ENCODE measurements at regions not wholly inside any gene's neighbourhood (a gene's known extent, or its start where the extent isn't known, plus 50 kb on each side); places are given as distances from the start of the nearest gene placed in this dataset.

GRCh38 chr19:31096935-31097545, 252.2 kb downstream of the TSHZ3 start:
- no peak for DNase-seq (ENCODE audit: low read depth, low spot score)
- H3K27ac ChIP-seq = no peak overlapping the region

- H3K27ac ChIP-seq = no peak overlapping the region
- DNase-seq (ENCODE audit: low read depth, low spot score) = no peak
Observed at GRCh38 chr19:31096062-31096830, 253.0 kb downstream of the TSHZ3 start.

DNA sequence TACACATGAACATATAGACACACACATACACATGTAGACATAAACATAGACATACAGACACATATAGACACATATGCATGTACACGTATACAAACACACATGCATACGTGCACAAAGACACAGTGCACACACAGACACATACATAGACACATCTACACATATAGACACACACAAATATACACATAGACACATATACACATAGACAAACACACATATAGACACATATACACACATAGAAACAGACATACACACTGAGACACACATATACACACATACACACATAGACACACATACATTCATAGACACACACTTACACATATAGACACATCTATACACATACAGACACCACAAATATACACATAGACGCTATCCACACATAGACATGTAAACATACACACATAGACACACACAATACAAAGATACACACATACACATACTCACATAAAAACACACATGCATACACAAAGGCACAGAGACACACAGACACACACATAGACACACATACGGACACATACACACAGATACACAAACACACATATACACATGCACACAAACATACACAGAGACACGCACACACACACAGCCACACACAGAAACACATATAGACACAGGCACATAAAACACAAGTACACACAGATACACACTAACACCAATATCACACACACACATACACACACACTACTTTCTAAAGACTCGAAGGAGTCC, 254.0 kb downstream of the TSHZ3 start:
- no peak overlapping the region for H3K27ac ChIP-seq
- DNase-seq (ENCODE audit: low read depth, low spot score) = no peak

DNA sequence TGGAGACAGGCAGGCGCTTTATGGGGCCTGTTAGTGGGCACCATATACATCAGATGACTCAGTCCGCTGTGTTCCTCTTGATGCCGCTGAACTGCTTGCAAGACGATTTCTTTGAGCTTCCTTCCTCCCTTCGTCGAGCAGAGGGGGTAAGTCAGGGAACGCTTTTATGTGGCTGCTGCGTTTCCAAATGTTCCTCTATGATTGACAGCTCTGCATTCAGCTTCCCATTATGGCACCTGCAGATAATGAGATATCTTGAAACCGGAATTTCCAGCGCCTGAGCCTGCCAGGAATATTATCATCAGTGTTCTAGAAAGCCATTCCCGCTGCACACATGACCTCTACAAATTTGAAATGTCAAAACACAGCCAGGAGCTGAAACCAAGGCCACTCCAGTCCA, 257.0 kb downstream of the TSHZ3 start:
- H3K27ac ChIP-seq = no peak overlapping the region
- DNase-seq (ENCODE audit: low read depth, low spot score) = no peak

DNA sequence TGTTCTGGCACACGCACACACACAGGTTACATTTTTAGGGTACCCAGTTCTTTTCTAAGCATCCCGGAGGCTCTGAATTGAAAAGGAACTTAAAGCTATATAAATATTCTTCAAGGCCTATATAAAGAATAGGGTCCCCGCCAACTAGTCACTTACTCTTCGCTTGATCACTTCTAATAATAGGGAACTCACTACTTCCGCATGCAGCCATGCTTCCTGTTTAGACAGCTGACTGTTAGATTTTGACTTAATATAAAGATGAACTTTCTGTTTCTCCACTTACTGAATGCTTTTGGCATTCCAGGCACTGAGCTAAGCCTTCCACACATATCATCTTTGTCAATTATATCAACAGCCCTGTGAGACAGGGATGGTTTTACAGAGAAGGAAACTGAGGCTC, 259.6 kb downstream of the TSHZ3 start:
- DNase-seq (ENCODE audit: low read depth, low spot score) = no peak
- no peak overlapping the region for H3K27ac ChIP-seq

DNA sequence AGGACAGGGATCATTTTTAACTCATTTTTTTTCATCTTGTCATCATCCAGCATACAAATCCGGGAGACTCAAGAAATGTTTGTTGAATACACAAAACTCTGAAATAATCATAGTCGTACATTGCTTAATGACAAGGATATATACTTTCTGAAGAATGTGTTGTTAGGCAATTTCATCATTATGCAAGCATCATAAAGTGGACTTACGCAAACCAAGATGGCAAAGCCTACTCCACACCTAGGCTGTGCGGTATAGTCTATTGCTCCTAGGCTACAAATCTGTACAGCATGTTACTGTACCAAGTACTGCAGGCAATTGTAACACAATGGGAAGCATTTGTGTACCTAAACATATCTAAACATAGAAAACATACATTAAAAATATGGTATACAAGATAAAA, 264.1 kb downstream of the TSHZ3 start:
- no peak overlapping the region for H3K27ac ChIP-seq
- DNase-seq (ENCODE audit: low read depth, low spot score) = no peak

DNA sequence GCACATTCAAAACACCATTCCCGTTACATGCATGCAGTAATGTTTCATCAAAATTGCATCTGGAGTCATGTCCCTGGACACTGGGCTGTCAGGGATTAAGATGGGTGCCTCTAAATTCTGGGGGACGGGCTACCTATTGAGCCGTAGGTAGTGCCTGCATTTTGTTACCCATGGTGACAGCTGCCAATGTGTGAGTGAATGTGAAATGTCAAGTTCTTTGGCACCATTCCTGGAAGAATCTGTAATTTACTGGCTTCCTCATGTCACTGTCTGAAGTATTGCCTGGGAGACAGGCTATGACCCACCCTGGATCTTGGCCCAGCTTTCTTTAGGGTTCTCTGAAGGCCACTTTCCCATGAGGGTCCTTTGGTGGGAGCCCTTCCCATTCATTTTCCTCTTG, 266.1 kb downstream of the TSHZ3 start:
- no peak overlapping the region for H3K27ac ChIP-seq
- DNase-seq (ENCODE audit: low read depth, low spot score) = no peak

GRCh38 chr19:31075146-31075655, 274.0 kb downstream of the TSHZ3 start:
- no peak overlapping the region for H3K27ac ChIP-seq
- DNase-seq (ENCODE audit: low read depth, low spot score) = no peak

DNA sequence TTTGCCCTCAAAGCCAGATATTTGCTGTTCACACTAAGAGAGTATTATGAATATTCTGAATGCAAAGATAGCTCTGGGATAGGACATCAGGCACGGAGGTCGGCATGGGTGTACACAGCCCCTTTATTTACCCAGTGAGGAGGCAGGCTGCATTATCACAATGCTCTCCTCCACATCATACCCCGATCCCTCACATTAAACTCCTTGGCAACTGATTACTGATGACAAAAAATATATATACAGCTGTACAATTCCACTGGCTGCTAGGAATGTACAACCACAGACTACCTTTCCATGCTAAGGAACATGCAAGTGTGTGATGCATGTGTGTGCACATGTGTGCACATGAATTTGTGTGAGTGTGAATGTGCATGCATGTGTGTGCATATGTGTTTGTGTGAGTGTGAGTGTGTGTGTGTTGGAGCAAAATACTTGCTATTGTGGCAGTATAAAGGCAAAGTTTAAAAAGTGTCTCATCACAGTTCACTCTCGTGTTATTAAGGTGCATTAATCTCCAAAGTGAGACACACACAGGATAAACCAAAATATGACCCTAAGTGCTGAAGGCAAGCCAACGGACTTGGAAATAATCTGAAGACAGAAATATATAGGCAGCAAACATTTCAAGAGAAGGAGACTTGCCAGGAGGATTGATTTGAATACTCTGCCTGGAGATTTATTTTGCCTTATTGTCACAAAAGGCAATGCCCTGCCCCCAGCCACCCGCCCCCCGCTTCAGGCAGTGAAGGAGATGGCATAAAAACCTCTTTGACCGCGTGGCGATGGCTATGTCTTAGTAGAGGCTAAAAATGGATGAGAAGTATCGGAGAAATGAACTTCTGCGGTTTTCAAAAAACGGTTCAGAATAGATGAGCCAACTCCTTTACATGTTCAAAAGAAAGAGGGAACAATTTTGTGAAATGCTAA, 274.8 kb downstream of the TSHZ3 start:
- H3K27ac ChIP-seq = no peak overlapping the region
- no peak for DNase-seq (ENCODE audit: low read depth, low spot score)

GRCh38 chr19:31073485-31074198, 275.6 kb downstream of the TSHZ3 start:
- H3K27ac ChIP-seq = no peak overlapping the region
- no peak for DNase-seq (ENCODE audit: low read depth, low spot score)

GRCh38 chr19:31072451-31072850, 276.8 kb downstream of the TSHZ3 start:
- no peak for DNase-seq (ENCODE audit: low read depth, low spot score)
- H3K27ac ChIP-seq = no peak overlapping the region

GRCh38 chr19:31071136-31071855, 277.9 kb downstream of the TSHZ3 start:
- H3K27ac ChIP-seq = no peak overlapping the region
- DNase-seq (ENCODE audit: low read depth, low spot score) = no peak

- no peak for DNase-seq (ENCODE audit: low read depth, low spot score)
Observed at GRCh38 chr19:31070146-31071065, 278.8 kb downstream of the TSHZ3 start.

DNA sequence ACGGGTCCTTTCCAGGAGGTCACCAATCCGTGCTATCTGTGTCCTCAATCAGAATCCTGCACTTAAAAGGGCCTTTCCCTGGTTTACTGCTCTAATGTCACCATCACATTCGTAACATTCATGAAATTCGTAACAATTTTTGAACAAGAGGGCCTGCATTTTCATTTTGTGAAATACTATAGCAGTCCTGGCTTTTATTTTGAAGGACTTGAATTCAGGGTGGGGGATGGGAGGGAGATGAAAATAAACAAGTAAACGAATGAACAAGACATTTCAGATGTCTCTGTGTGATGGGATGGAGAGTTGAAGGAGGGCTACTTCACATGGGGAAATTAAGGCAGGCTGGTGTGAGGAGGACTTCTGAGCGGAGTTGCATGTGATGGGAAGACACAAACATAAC, 281.0 kb downstream of the TSHZ3 start:
- H3K27ac ChIP-seq = no peak overlapping the region
- DNase-seq (ENCODE audit: low read depth, low spot score) = no peak

More at GRCh38 chr19:31070146-31071065, 278.8 kb downstream of the TSHZ3 start:
- H3K27ac ChIP-seq = no peak overlapping the region

DNA sequence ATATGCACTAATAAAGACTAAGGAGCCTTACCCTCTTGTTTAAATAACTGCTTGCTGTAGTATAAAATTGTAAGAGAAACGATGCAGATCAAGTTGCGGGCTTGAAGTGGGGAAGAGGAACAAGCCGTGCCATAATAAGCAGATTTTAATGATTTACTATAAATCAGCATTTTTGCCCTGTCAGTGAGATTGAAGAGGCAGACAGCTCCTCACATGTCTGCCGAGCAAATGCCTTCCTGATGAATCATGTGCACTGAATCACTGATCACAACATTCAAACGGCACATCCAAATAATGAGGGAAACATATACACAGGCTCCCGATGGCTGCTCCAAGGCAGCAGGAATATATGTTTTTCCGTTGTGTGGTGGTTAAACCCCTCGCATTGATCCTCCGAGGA, 282.9 kb downstream of the TSHZ3 start:
- DNase-seq (ENCODE audit: low read depth, low spot score) = peak; percentile 31
- H3K27ac ChIP-seq = no peak overlapping the region

- H3K27ac ChIP-seq = no peak overlapping the region
- no peak for DNase-seq (ENCODE audit: low read depth, low spot score)
Observed at GRCh38 chr19:31064491-31064890, 284.7 kb downstream of the TSHZ3 start.

- no peak overlapping the region for H3K27ac ChIP-seq
- no peak for DNase-seq (ENCODE audit: low read depth, low spot score)
Observed at GRCh38 chr19:31058676-31059340, 290.4 kb downstream of the TSHZ3 start.

All from epithelial cell of prostate (primary cell).